Activated T-helper 2 cell treated with anti-CD3 and anti-CD28 coated beads, Interferon-gamma antibody, Interleukin-2, Interleukin-4, amounts not matched to agents 10 μg/mL and 5 μg/mL and 100 μg/mL, durations not matched to agents 14 hours and 24 hours and 36 hours (primary cell): ENCODE measurements at regions not wholly inside any gene's neighbourhood (a gene's known extent, or its start where the extent isn't known, plus 50 kb on each side); places are given as distances from the start of the nearest gene placed in this dataset.
"Not testable (repeated sequence)": the region's sequence is repeated elsewhere in the genome, so short reads cannot be mapped to it uniquely, and the experiment has no call there.

Experiments
- DNase-seq: peaks from one replicate; pipeline ENCODE4 v3.0.0; 2021; ENCODE audit warnings: low spot score
- H3K27ac Mint-ChIP-seq: one replicate; pipeline ENCODE4 v1.8.0; 2021; ENCODE audit warnings: mixed read lengths
- H3K27me3 Mint-ChIP-seq: one replicate; pipeline ENCODE4 v1.8.0; 2021; ENCODE audit warnings: low read depth, mixed read lengths
- H3K36me3 Mint-ChIP-seq: one replicate; pipeline ENCODE4 v1.8.0; 2021; ENCODE audit warnings: low read depth, mixed read lengths
- H3K4me1 Mint-ChIP-seq: one replicate; pipeline ENCODE4 v1.8.0; 2021; ENCODE audit warnings: low read depth, mixed read lengths
- H3K4me3 Mint-ChIP-seq: one replicate; pipeline ENCODE4 v1.8.0; 2021; ENCODE audit warnings: low read depth, mild to moderate bottlenecking, moderate library complexity, mixed read lengths
- H3K9me3 Mint-ChIP-seq: one replicate; pipeline ENCODE4 v1.8.0; 2021; ENCODE audit warnings: mixed read lengths
- intact Hi-C: fragments of 100-400 bp; cut with micrococcal nuclease; formaldehyde crosslinking; loops from one replicate; pipeline ENCODE4 v1.15.1; 2023

DNA sequence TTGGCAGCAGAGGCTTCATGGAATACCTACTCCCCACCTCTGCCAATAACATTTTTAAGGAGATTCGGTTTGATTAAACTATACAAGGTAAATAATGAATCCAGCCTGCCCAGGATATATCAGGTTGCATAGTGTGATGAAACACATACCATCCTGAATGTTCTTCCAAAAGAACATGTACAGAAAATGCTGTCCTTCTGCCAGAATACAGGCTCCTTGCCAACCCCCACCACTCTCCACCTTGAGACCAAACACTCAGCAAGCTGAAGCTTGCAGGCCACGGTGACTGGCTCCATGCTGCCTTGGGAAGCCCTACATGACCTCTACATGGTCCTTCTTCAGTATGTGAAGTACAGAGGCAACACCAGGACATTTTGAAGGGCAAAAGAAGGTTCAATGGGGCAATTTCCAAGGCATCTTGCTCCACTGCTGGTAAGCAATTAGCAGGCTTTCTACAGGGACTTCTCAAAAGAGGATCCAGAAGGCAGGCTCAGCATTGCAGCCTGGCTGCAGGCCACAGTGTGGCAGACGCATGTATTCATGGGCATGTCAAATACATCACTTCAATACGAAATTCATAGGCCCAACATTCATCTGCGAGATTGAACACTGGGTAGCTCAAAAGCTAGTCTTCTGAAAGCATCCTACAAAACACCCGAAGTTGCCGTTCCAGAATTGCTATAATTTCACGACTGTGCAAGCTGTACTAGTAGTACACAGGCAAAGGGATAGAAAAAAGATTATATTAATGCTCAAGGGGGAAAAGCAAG, 62.4 kb upstream of the SERP2 start:
- no peaks in the 10 kb centered on the region for H3K9me3 Mint-ChIP-seq
- H3K27me3 Mint-ChIP-seq = peaks cover 38% of the 10 kb centered on the region
- intact Hi-C loops = no loop called here
- H3K4me1 Mint-ChIP-seq = peaks cover 6% of the 10 kb centered on the region
- H3K36me3 Mint-ChIP-seq = no peaks in the 10 kb centered on the region
- H3K4me3 Mint-ChIP-seq = no peak overlapping the region
- DNase-seq = no peak
- no peak overlapping the region for H3K27ac Mint-ChIP-seq

- peaks cover 39% of the 10 kb centered on the region for H3K27me3 Mint-ChIP-seq
- DNase-seq = no peak
- no peak overlapping the region for H3K27ac Mint-ChIP-seq
- intact Hi-C loops = no loop called here
- H3K9me3 Mint-ChIP-seq = no peaks in the 10 kb centered on the region
- H3K4me3 Mint-ChIP-seq = no peak overlapping the region
- H3K36me3 Mint-ChIP-seq = no peaks in the 10 kb centered on the region
- H3K4me1 Mint-ChIP-seq = peaks cover 6% of the 10 kb centered on the region
These were observed 61.5 kb upstream of the SERP2 start for GRCh38 chr13:44312131-44312530.

- intact Hi-C loops = no loop called here
- no peaks in the 10 kb centered on the region for H3K36me3 Mint-ChIP-seq
- DNase-seq = no peak
These were observed 60.6 kb upstream of the SERP2 start for GRCh38 chr13:44312834-44313551.

DNA sequence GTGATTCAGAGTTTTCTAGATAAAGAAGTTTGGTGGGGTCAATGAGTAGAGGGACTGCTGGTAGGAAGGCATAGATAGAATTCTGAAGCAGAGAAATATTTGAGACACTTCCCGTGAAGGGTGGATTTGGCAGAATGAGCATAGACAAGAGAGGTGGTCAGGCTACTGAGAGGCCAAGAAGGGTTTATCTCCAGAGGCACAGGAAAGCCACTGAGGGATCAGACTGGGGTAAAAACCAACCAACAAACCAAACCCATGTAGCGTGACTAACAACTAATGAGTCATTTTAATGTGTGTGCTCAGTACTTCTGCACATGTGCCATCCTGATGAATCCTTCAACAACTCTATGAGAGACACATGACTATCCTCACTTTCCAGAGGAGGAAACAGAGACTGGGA, 60.0 kb upstream of the SERP2 start:
- no peak for DNase-seq
- H3K9me3 Mint-ChIP-seq = no peaks in the 10 kb centered on the region
- intact Hi-C loops = no loop called here
- H3K4me3 Mint-ChIP-seq = no peak overlapping the region
- H3K27ac Mint-ChIP-seq = no peak overlapping the region
- H3K36me3 Mint-ChIP-seq = no peaks in the 10 kb centered on the region
- H3K27me3 Mint-ChIP-seq = peaks cover 34% of the 10 kb centered on the region
- peaks cover 6% of the 10 kb centered on the region for H3K4me1 Mint-ChIP-seq

More at GRCh38 chr13:44312834-44313551, 60.6 kb upstream of the SERP2 start:
- Mint-ChIP-seq H3K27me3 (peaks cover 36% of the 10 kb centered on the region), H3K4me1 (peaks cover 6% of the 10 kb centered on the region), H3K27ac (no peak overlapping the region), H3K9me3 (no peaks in the 10 kb centered on the region), H3K4me3 (no peak overlapping the region)

DNA sequence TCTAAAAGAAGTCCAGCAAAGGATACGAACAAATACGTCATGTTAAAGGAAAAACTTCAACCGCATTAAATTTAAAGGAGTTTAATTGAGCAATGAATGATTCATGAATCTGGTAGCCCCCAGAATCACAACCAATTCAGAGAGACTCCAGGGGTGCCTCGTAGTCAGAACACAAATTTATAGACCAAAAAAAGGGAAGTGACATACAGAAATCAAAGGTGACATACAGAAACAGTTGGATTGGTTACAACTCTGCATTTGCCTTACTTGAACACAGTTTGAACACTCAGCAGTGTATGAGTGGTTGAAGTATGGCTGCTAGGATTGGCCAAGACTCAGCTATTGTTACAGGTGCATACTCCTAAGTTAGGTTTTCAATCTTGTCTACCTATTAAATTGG, 59.5 kb upstream of the SERP2 start:
- H3K9me3 Mint-ChIP-seq, intact Hi-C loops, DNase-seq, H3K27ac Mint-ChIP-seq, H3K4me1 Mint-ChIP-seq, H3K4me3 Mint-ChIP-seq, H3K36me3 Mint-ChIP-seq: not testable (repeated sequence)
- peaks cover 31% of the 10 kb centered on the region for H3K27me3 Mint-ChIP-seq

DNA sequence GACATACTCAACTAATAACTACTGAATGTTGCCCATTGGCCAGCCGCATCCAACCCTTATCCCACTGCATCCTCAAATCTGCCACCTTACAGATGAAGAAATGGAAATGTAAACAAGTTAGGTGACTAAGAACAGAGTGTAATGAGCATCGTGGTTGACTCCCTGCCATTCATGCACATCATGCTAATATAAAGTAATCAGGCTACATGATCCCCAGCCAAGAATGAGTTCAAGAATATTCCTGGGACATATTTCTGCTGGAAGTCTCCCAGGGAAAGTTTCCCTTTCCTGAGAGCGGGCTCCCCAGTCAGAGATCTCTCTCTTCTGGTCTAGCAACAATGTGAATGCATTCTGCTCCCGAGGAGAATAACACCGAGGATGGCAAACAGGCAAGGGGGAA, 55.9 kb upstream of the SERP2 start:
- Mint-ChIP-seq H3K9me3 (no peaks in the 10 kb centered on the region), H3K36me3 (no peaks in the 10 kb centered on the region), H3K4me3 (no peak overlapping the region), H3K27me3 (peaks cover 30% of the 10 kb centered on the region), H3K4me1 (peaks cover 4% of the 10 kb centered on the region), H3K27ac (no peak overlapping the region)
- DNase-seq = no peak
- intact Hi-C loops = no loop called here

GRCh38 chr13:44318161-44318560, 55.5 kb upstream of the SERP2 start:
- Mint-ChIP-seq H3K27me3 (peaks cover 28% of the 10 kb centered on the region), H3K4me3 (no peak overlapping the region), H3K36me3 (no peaks in the 10 kb centered on the region), H3K4me1 (peaks cover 4% of the 10 kb centered on the region), H3K9me3 (no peaks in the 10 kb centered on the region), H3K27ac (no peak overlapping the region)
- no peak for DNase-seq
- intact Hi-C loops = no loop called here

DNA sequence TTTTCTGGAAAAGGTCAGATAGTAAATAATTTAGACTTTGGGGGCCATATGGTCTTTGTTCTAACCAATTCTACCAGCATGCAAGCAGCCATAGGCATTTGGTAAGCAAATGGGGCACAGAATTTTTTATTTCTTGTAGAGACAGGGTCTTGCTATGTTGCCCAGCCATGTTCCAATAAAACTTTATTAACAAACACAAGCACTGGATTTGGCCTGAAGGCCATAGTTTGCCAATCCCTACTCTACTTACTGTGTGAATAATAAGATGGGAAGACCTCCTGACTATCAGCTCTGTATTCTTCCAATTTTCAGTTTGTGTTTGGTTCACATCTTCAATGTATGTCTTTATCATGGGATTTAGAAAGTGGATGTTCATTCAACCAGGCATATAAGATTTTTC, 53.0 kb upstream of the SERP2 start:
- intact Hi-C loops = no loop called here
- Mint-ChIP-seq H3K4me3 (no peak overlapping the region), H3K27me3 (peaks cover 24% of the 10 kb centered on the region), H3K27ac (no peak overlapping the region), H3K4me1 (no peaks in the 10 kb centered on the region), H3K36me3 (no peaks in the 10 kb centered on the region), H3K9me3 (no peaks in the 10 kb centered on the region)
- no peak for DNase-seq

- no peaks in the 10 kb centered on the region for H3K9me3 Mint-ChIP-seq
- peaks cover 16% of the 10 kb centered on the region for H3K27me3 Mint-ChIP-seq
- no peaks in the 10 kb centered on the region for H3K36me3 Mint-ChIP-seq
- DNase-seq = no peak
- no peaks in the 10 kb centered on the region for H3K4me1 Mint-ChIP-seq
- H3K4me3 Mint-ChIP-seq = no peak overlapping the region
- no peak overlapping the region for H3K27ac Mint-ChIP-seq
- intact Hi-C loops = no loop called here
These were observed 51.7 kb upstream of the SERP2 start for GRCh38 chr13:44321961-44322360.

- no peak for DNase-seq
- Mint-ChIP-seq H3K4me1 (no peaks in the 10 kb centered on the region), H3K4me3 (no peak overlapping the region), H3K36me3 (no peaks in the 10 kb centered on the region), H3K27ac (no peak overlapping the region), H3K9me3 (no peaks in the 10 kb centered on the region), H3K27me3 (peaks cover 14% of the 10 kb centered on the region)
- intact Hi-C loops = no loop called here
These were observed 50.7 kb upstream of the SERP2 start for GRCh38 chr13:44322928-44323327.

DNA sequence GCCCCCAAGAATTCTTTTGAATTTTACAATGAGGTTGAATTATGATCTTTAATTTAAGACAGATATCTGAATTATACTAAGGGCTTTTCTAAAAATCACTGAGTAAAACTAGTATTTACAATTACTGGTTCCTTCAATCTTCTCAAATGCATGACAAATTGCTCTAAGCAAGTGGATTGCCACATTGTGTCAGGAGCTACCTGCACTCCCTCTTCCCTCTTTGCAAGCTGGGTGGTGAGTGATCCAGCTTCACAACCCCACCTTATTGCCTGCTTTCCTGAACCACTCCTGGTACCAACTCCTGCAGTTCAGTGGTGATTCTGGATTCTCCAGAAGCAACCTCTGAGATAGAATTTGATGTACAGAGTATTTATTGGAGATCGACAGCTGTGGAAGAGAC, 49.9 kb upstream of the SERP2 start:
- peaks cover 14% of the 10 kb centered on the region for H3K27me3 Mint-ChIP-seq
- H3K4me1 Mint-ChIP-seq = no peaks in the 10 kb centered on the region
- no peak for DNase-seq
- intact Hi-C loops = no loop called here
- H3K4me3 Mint-ChIP-seq = no peak overlapping the region
- H3K27ac Mint-ChIP-seq = no peak overlapping the region
- no peaks in the 10 kb centered on the region for H3K9me3 Mint-ChIP-seq
- H3K36me3 Mint-ChIP-seq = no peaks in the 10 kb centered on the region
